ENCODE measurements at regions not wholly inside any gene's neighbourhood (a gene's known extent, or its start where the extent isn't known, plus 50 kb on each side); places are given as distances from the start of the nearest gene placed in this dataset.
A peak's percentile ranks its signal among the peaks of the same experiment; 100 is the strongest.

GRCh38 chr4:111530446-111530845 is 614.8 kb upstream of the FAM241A start:
- TF ChIP-seq TCF12 (IDR thresholded peaks at IDR 0.05; ENCODE audit: low read depth) (no peak), FOXM1 (IDR thresholded peaks at IDR 0.05; ENCODE audit: borderline replicate concordance, low read depth) (no peak), EGR1 (IDR thresholded peaks at IDR 0.05) (no peak)

- no peak for TF ChIP-seq FOXM1 (IDR thresholded peaks at IDR 0.05; ENCODE audit: borderline replicate concordance, low read depth)
- no peak for TF ChIP-seq TAF1 (IDR thresholded peaks at IDR 0.05; ENCODE audit: low read depth)
These were observed 609.5 kb upstream of the FAM241A start for GRCh38 chr4:111535792-111536191.

- no peak for TF ChIP-seq TCF12 (IDR thresholded peaks at IDR 0.05; ENCODE audit: low read depth)
- TF ChIP-seq CEBPB (IDR thresholded peaks at IDR 0.05) = 0 out of 2 replicates have a peak, but pooled peaks have one; percentile 30
- no peak for TF ChIP-seq MAX (IDR thresholded peaks at IDR 0.05)
- TF ChIP-seq CREB1 (IDR thresholded peaks at IDR 0.05; ENCODE audit: low read depth) = no peak
- no peak for TF ChIP-seq FOXM1 (IDR thresholded peaks at IDR 0.05; ENCODE audit: borderline replicate concordance, low read depth)
These were observed 608.1 kb upstream of the FAM241A start for GRCh38 chr4:111537165-111537564.

- TF ChIP-seq MAX (IDR thresholded peaks at IDR 0.05) (no peak), NFIC (IDR thresholded peaks at IDR 0.05) (no peak), EGR1 (IDR thresholded peaks at IDR 0.05) (no peak), TCF12 (IDR thresholded peaks at IDR 0.05; ENCODE audit: low read depth) (no peak), TAF1 (IDR thresholded peaks at IDR 0.05; ENCODE audit: low read depth) (no peak), TEAD4 (IDR thresholded peaks at IDR 0.05) (no peak), REST (IDR thresholded peaks at IDR 0.05; ENCODE audit: low read depth) (no peak), RAD21 (IDR thresholded peaks at IDR 0.05; ENCODE audit: low read depth) (no peak), EP300 (IDR thresholded peaks at IDR 0.05; ENCODE audit: borderline replicate concordance) (no peak)
These were observed 607.4 kb upstream of the FAM241A start for GRCh38 chr4:111537871-111538270.

GRCh38 chr4:111540671-111541070 is 604.6 kb upstream of the FAM241A start:
- TF ChIP-seq TEAD4 (IDR thresholded peaks at IDR 0.05) (no peak), REST (IDR thresholded peaks at IDR 0.05; ENCODE audit: low read depth) (no peak), YY1 (IDR thresholded peaks at IDR 0.05; ENCODE audit: low read depth) (no peak), NFIC (IDR thresholded peaks at IDR 0.05) (no peak), FOXM1 (IDR thresholded peaks at IDR 0.05; ENCODE audit: borderline replicate concordance, low read depth) (no peak), USF1 (IDR thresholded peaks at IDR 0.05) (no peak), CREB1 (IDR thresholded peaks at IDR 0.05; ENCODE audit: low read depth) (no peak), EP300 (IDR thresholded peaks at IDR 0.05; ENCODE audit: borderline replicate concordance) (no peak), ZBTB7A (IDR thresholded peaks at IDR 0.05; ENCODE audit: low read depth) (no peak), EGR1 (IDR thresholded peaks at IDR 0.05) (no peak), MAX (IDR thresholded peaks at IDR 0.05) (no peak), CEBPB (IDR thresholded peaks at IDR 0.05) (no peak)

- TF ChIP-seq CEBPB (IDR thresholded peaks at IDR 0.05) = no peak
- no peak for TF ChIP-seq REST (IDR thresholded peaks at IDR 0.05; ENCODE audit: low read depth)
- no peak for TF ChIP-seq TCF12 (IDR thresholded peaks at IDR 0.05; ENCODE audit: low read depth)
- no peak for TF ChIP-seq CREB1 (IDR thresholded peaks at IDR 0.05; ENCODE audit: low read depth)
- no peak for TF ChIP-seq ZBTB7A (IDR thresholded peaks at IDR 0.05; ENCODE audit: low read depth)
- no peak for TF ChIP-seq YY1 (IDR thresholded peaks at IDR 0.05; ENCODE audit: low read depth)
- TF ChIP-seq TEAD4 (IDR thresholded peaks at IDR 0.05) = no peak
- no peak for TF ChIP-seq TAF1 (IDR thresholded peaks at IDR 0.05; ENCODE audit: low read depth)
These were observed 603.2 kb upstream of the FAM241A start for GRCh38 chr4:111542056-111542455.

Measured in Ishikawa (cell line).